H9 (cell line): ENCODE measurements at regions not wholly inside any gene's neighbourhood (a gene's known extent, or its start where the extent isn't known, plus 50 kb on each side); places are given as distances from the start of the nearest gene placed in this dataset.

ENCODE experiments used
- DNase-seq: peaks from one replicate; pipeline ENCODE4 v3.0.0-alpha.2; 2017
- H2AFZ ChIP-seq: one replicate; pipeline ENCODE4 v1.6.1; 2013; ENCODE audit warnings: mild to moderate bottlenecking, low read length, control low read depth, moderate library complexity
- H2AK5ac ChIP-seq: 2 replicates; pipeline ENCODE4 v1.6.1; 2013; ENCODE audit warnings: low read length, control low read depth, mixed read lengths; ENCODE audit not compliant: insufficient read length
- H2BK120ac ChIP-seq: one replicate; pipeline ENCODE4 v1.6.1; 2013; ENCODE audit warnings: low read depth, mild to moderate bottlenecking, low read length, control low read depth, inconsistent platforms; ENCODE audit not compliant: poor library complexity, severe bottlenecking
- H2BK12ac ChIP-seq: 2 replicates; pipeline ENCODE4 v1.6.1; 2013; ENCODE audit warnings: low read length, control low read depth, mixed read lengths, low read depth; ENCODE audit not compliant: insufficient read length
- H2BK15ac ChIP-seq: 2 replicates; pipeline ENCODE4 v1.6.1; 2013; ENCODE audit warnings: low read depth, low read length, control low read depth
- H2BK20ac ChIP-seq: one replicate; pipeline ENCODE4 v1.6.1; 2013; ENCODE audit warnings: low read depth, mild to moderate bottlenecking, low read length, control low read depth, inconsistent platforms; ENCODE audit not compliant: poor library complexity, severe bottlenecking
- H2BK5ac ChIP-seq: 2 replicates; pipeline ENCODE4 v1.6.1; 2013; ENCODE audit warnings: low read length, control low read depth, mixed read lengths; ENCODE audit not compliant: insufficient read length
- H3K14ac ChIP-seq: 2 replicates; pipeline ENCODE4 v1.6.1; 2013; ENCODE audit warnings: low read length, control low read depth; ENCODE audit not compliant: insufficient read depth
- H3K18ac ChIP-seq: 2 replicates; pipeline ENCODE4 v1.6.1; 2013; ENCODE audit warnings: low read depth, mild to moderate bottlenecking, mixed read lengths, low read length, control low read depth; ENCODE audit not compliant: insufficient read length
- H3K23ac ChIP-seq: 2 replicates; pipeline ENCODE4 v1.6.1; 2013; ENCODE audit warnings: low read length, control low read depth, mixed read lengths, low read depth; ENCODE audit not compliant: insufficient read length
- H3K23me2 ChIP-seq: 2 replicates; pipeline ENCODE4 v1.6.1; 2013; ENCODE audit warnings: low read depth, mild to moderate bottlenecking, mixed read lengths, low read length, control low read depth; ENCODE audit not compliant: insufficient read length, poor library complexity, severe bottlenecking
- H3K27ac ChIP-seq: 2 replicates; pipeline ENCODE4 v1.5.1; 2013; ENCODE audit warnings: low read length, control low read depth, mixed read lengths, low read depth; ENCODE audit not compliant: insufficient read length
- H3K27me3 ChIP-seq: 2 replicates; pipeline ENCODE4 v1.6.1; 2013; ENCODE audit warnings: low read length, control low read depth, inconsistent platforms; ENCODE audit not compliant: insufficient read depth
- H3K4ac ChIP-seq: 2 replicates; pipeline ENCODE4 v1.6.1; 2013; ENCODE audit warnings: low read depth, mild to moderate bottlenecking, control low read depth, inconsistent platforms, low read length, moderate library complexity
- H3K4me1 ChIP-seq: 2 replicates; pipeline ENCODE4 v1.6.1; 2013; ENCODE audit warnings: low read length, control low read depth, inconsistent platforms; ENCODE audit not compliant: insufficient read depth
- H3K4me2 ChIP-seq: 2 replicates; pipeline ENCODE4 v1.6.1; 2013; ENCODE audit warnings: low read length, control low read depth, mixed read lengths; ENCODE audit not compliant: insufficient read length, insufficient read depth
- H3K56ac ChIP-seq: 2 replicates; pipeline ENCODE4 v1.6.1; 2013; ENCODE audit warnings: low read depth, mild to moderate bottlenecking, mixed read lengths, low read length, control low read depth; ENCODE audit not compliant: insufficient read length
- H3K79me1 ChIP-seq: 2 replicates; pipeline ENCODE4 v1.6.1; 2013; ENCODE audit warnings: low read depth, mild to moderate bottlenecking, moderate library complexity, low read length, control low read depth, inconsistent platforms; ENCODE audit not compliant: insufficient read depth, poor library complexity, severe bottlenecking
- H3K79me2 ChIP-seq: 2 replicates; pipeline ENCODE4 v1.6.1; 2013; ENCODE audit warnings: low read length, control low read depth, inconsistent platforms; ENCODE audit not compliant: insufficient read depth
- H3K9ac ChIP-seq: 2 replicates; pipeline ENCODE4 v1.6.1; 2013; ENCODE audit warnings: low read length, control low read depth, mixed read lengths; ENCODE audit not compliant: insufficient read length; ENCODE audit errors: extremely low read depth
- H3K9me3 ChIP-seq: one replicate; pipeline ENCODE4 v1.6.1; 2013; ENCODE audit warnings: low read depth, low read length, inconsistent platforms; ENCODE audit not compliant: control insufficient read depth
- H3T11ph ChIP-seq: one replicate; pipeline ENCODE4 v1.6.1; 2013; ENCODE audit warnings: mild to moderate bottlenecking, low read length, control low read depth, inconsistent platforms
- H4K20me1 ChIP-seq: one replicate; pipeline ENCODE4 v1.6.1; 2013; ENCODE audit not compliant: control insufficient read depth, insufficient read length, insufficient read depth
- H4K5ac ChIP-seq: 2 replicates; pipeline ENCODE4 v1.6.1; 2013; ENCODE audit warnings: low read depth, mild to moderate bottlenecking, mixed read lengths, low read length, control low read depth; ENCODE audit not compliant: insufficient read length
- H4K8ac ChIP-seq: replicated peaks from 2 replicates; pipeline ENCODE4 v1.6.1; 2013; ENCODE audit warnings: low read length, control low read depth, mixed read lengths, low read depth; ENCODE audit not compliant: insufficient read length
- H4K91ac ChIP-seq: 2 replicates; pipeline ENCODE4 v1.6.1; 2013; ENCODE audit warnings: low read depth, mild to moderate bottlenecking, moderate library complexity, mixed read lengths, low read length, control low read depth; ENCODE audit not compliant: insufficient read length
- H3K27ac Mint-ChIP-seq, 3 experiments: 2 replicates in 2 of 3; 3 replicates in 1 of 3; pipeline ENCODE4 v1.8.0; 2020 to 2021; ENCODE audit warnings: mixed read lengths in 3 of 3, mild to moderate bottlenecking in 1 of 3, moderate library complexity in 1 of 3
- H3K27me3 Mint-ChIP-seq: 2 replicates; pipeline ENCODE4 v1.8.0; 2021; ENCODE audit warnings: low read depth, mild to moderate bottlenecking, moderate library complexity, mixed read lengths
- H3K36me3 Mint-ChIP-seq, 3 experiments: 2 replicates in 2 of 3; 3 replicates in 1 of 3; pipeline ENCODE4 v1.8.0; 2020 to 2021; ENCODE audit warnings: low read depth in 3 of 3, mixed read lengths in 3 of 3; ENCODE audit not compliant: insufficient read depth in 1 of 3
- H3K4me1 Mint-ChIP-seq, 2 experiments: 2 replicates each; pipeline ENCODE4 v1.8.0; 2020; ENCODE audit warnings: mixed read lengths in 2 of 2
- H3K4me3 Mint-ChIP-seq, 2 experiments: 2 replicates in 1 of 2; 3 replicates in 1 of 2; pipeline ENCODE4 v1.8.0; 2020 to 2021; ENCODE audit warnings: mild to moderate bottlenecking in 2 of 2, mixed read lengths in 2 of 2, moderate library complexity in 1 of 2
- H3K9me3 Mint-ChIP-seq, 2 experiments: 2 replicates in 1 of 2; 3 replicates in 1 of 2; pipeline ENCODE4 v1.8.0; 2020; ENCODE audit warnings: mild to moderate bottlenecking in 2 of 2, mixed read lengths in 2 of 2, moderate library complexity in 1 of 2
- WGBS: extraction: QIAGEN DNeasy Blood & Tissue Kit; methylation state at CpG from one replicate; pipeline ENCODE4 v1.1.7; 2013; ENCODE audit warnings: missing lambda C conversion rate, low lambda C conversion rate, mixed read lengths; ENCODE audit not compliant: insufficient read length; ENCODE audit errors: extremely low coverage; 5-methylcytosine and 5-hydroxymethylcytosine counted together
- TF ChIP-seq, protein P1 (sequence below): fragments of 200-600 bp; sonication (generic); conservative IDR thresholded peaks from 3 replicates; pipeline ENCODE4 v1.8.0; 2021; ENCODE audit warnings: antibody characterized with exemption, mild to moderate bottlenecking

- no peak for DNase-seq
- H4K91ac ChIP-seq, result no peak overlapping the region
- no peak overlapping the region for H3K4me2 ChIP-seq
- TF ChIP-seq, protein P1, sequence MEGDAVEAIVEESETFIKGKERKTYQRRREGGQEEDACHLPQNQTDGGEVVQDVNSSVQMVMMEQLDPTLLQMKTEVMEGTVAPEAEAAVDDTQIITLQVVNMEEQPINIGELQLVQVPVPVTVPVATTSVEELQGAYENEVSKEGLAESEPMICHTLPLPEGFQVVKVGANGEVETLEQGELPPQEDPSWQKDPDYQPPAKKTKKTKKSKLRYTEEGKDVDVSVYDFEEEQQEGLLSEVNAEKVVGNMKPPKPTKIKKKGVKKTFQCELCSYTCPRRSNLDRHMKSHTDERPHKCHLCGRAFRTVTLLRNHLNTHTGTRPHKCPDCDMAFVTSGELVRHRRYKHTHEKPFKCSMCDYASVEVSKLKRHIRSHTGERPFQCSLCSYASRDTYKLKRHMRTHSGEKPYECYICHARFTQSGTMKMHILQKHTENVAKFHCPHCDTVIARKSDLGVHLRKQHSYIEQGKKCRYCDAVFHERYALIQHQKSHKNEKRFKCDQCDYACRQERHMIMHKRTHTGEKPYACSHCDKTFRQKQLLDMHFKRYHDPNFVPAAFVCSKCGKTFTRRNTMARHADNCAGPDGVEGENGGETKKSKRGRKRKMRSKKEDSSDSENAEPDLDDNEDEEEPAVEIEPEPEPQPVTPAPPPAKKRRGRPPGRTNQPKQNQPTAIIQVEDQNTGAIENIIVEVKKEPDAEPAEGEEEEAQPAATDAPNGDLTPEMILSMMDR, result no peak
- H3T11ph ChIP-seq, result no peak overlapping the region
- Mint-ChIP-seq H3K4me3 (no peak overlapping the region), H3K27me3 (no peaks in the 10 kb centered on the region), H3K36me3 (no peaks in the 10 kb centered on the region), H3K4me1 (no peaks in the 10 kb centered on the region), H3K27ac (no peak overlapping the region), H3K9me3 (no peaks in the 10 kb centered on the region)
- no peak overlapping the region for H3K14ac ChIP-seq
- no peak overlapping the region for H2BK120ac ChIP-seq
- no peak overlapping the region for H2BK5ac ChIP-seq
- no peak overlapping the region for H2AK5ac ChIP-seq
- no peaks in the 10 kb centered on the region for H3K23me2 ChIP-seq
- H3K4ac ChIP-seq, result no peak overlapping the region
- H3K9ac ChIP-seq, result no peak overlapping the region
- H4K5ac ChIP-seq, result no peak overlapping the region
- WGBS, result no CpG with 5 or more reads among the region's 1 CpG
- no peak overlapping the region for H3K56ac ChIP-seq
- H3K18ac ChIP-seq, result no peak overlapping the region
- H4K8ac ChIP-seq, result no peak overlapping the region
- H3K27me3 ChIP-seq, result no peaks in the 10 kb centered on the region
- no peak overlapping the region for H2AFZ ChIP-seq
- no peak overlapping the region for H2BK20ac ChIP-seq
- no peaks in the 10 kb centered on the region for H4K20me1 ChIP-seq
- H3K27ac ChIP-seq, result no peak overlapping the region
- no peak overlapping the region for H2BK12ac ChIP-seq
- H2BK15ac ChIP-seq, result no peak overlapping the region
- H3K4me1 ChIP-seq, result no peaks in the 10 kb centered on the region
- H3K79me1 ChIP-seq, result no peaks in the 10 kb centered on the region
- no peaks in the 10 kb centered on the region for H3K79me2 ChIP-seq
- H3K23ac ChIP-seq, result no peak overlapping the region
- no peaks in the 10 kb centered on the region for H3K9me3 ChIP-seq
Measured at GRCh38 chr1:101121504-101121903, 95.9 kb upstream of the DPH5 start.
